Neural crest cell (in vitro differentiated cells): ENCODE measurements at regions not wholly inside any gene's neighbourhood (a gene's known extent, or its start where the extent isn't known, plus 50 kb on each side); places are given as distances from the start of the nearest gene placed in this dataset.

Experiments
- DNase-seq: peaks from one replicate; pipeline ENCODE4 v3.0.0; 2021; ENCODE audit warnings: low read depth, mixed read lengths, low spot score
- H3K27ac Mint-ChIP-seq: one replicate; pipeline ENCODE4 v1.8.0; 2021; ENCODE audit warnings: mild to moderate bottlenecking, mixed read lengths; ENCODE audit not compliant: unreplicated experiment
- H3K27me3 Mint-ChIP-seq: 2 replicates; pipeline ENCODE4 v1.8.0; 2021; ENCODE audit warnings: low read depth, mild to moderate bottlenecking, mixed read lengths
- H3K36me3 Mint-ChIP-seq: 2 replicates; pipeline ENCODE4 v1.8.0; 2021; ENCODE audit warnings: low read depth, mild to moderate bottlenecking, mixed read lengths
- H3K4me1 Mint-ChIP-seq: 2 replicates; pipeline ENCODE4 v1.8.0; 2021; ENCODE audit warnings: mixed read lengths
- H3K4me3 Mint-ChIP-seq: one replicate; pipeline ENCODE4 v1.8.0; 2021; ENCODE audit warnings: mild to moderate bottlenecking, mixed read lengths
- H3K9me3 Mint-ChIP-seq: 2 replicates; pipeline ENCODE4 v1.8.0; 2021; ENCODE audit warnings: mixed read lengths
- CTCF ChIP-seq: fragments of 200-600 bp; sonication (generic); conservative IDR thresholded peaks from 2 replicates; pipeline ENCODE4 v1.5.0; 2021; ENCODE audit warnings: antibody characterized with exemption, mild to moderate bottlenecking

- H3K4me3 Mint-ChIP-seq: no peak overlapping the region
- no peaks in the 10 kb centered on the region for H3K9me3 Mint-ChIP-seq
- H3K27me3 Mint-ChIP-seq: no peaks in the 10 kb centered on the region
- H3K4me1 Mint-ChIP-seq: peaks cover 12% of the 10 kb centered on the region
- no peak overlapping the region for H3K27ac Mint-ChIP-seq
- no peaks in the 10 kb centered on the region for H3K36me3 Mint-ChIP-seq
- TF ChIP-seq CTCF: no peak
- no peak for DNase-seq
Measured at GRCh38 chr6:119445666-119446065, 96.1 kb upstream of the MAN1A1 start.

- no peaks in the 10 kb centered on the region for H3K27me3 Mint-ChIP-seq
- no peak overlapping the region for H3K4me3 Mint-ChIP-seq
- no peaks in the 10 kb centered on the region for H3K36me3 Mint-ChIP-seq
- no peaks in the 10 kb centered on the region for H3K9me3 Mint-ChIP-seq
- DNase-seq: no peak
- no peak for TF ChIP-seq CTCF
- H3K27ac Mint-ChIP-seq: no peak overlapping the region
- H3K4me1 Mint-ChIP-seq: peaks cover 12% of the 10 kb centered on the region
Measured at GRCh38 chr6:119444642-119445557, 95.3 kb upstream of the MAN1A1 start.

GRCh38 chr6:119443993-119444641, 94.6 kb upstream of the MAN1A1 start:
- H3K27me3 Mint-ChIP-seq: no peaks in the 10 kb centered on the region
- H3K4me3 Mint-ChIP-seq: no peak overlapping the region
- DNase-seq: no peak
- no peaks in the 10 kb centered on the region for H3K9me3 Mint-ChIP-seq
- peak overlapping the region; percentile 17 for H3K27ac Mint-ChIP-seq
- peaks cover 12% of the 10 kb centered on the region for H3K4me1 Mint-ChIP-seq
- no peak for TF ChIP-seq CTCF
- no peaks in the 10 kb centered on the region for H3K36me3 Mint-ChIP-seq

GRCh38 chr6:119442776-119443184, 93.2 kb upstream of the MAN1A1 start:
- no peaks in the 10 kb centered on the region for H3K9me3 Mint-ChIP-seq
- H3K4me3 Mint-ChIP-seq: no peak overlapping the region
- H3K36me3 Mint-ChIP-seq: no peaks in the 10 kb centered on the region
- DNase-seq: no peak
- no peak for TF ChIP-seq CTCF
- no peaks in the 10 kb centered on the region for H3K27me3 Mint-ChIP-seq
- no peak overlapping the region for H3K27ac Mint-ChIP-seq
- peaks cover 12% of the 10 kb centered on the region for H3K4me1 Mint-ChIP-seq

GRCh38 chr6:119440953-119441352, 91.4 kb upstream of the MAN1A1 start:
- H3K36me3 Mint-ChIP-seq: no peaks in the 10 kb centered on the region
- TF ChIP-seq CTCF: no peak
- no peak for DNase-seq
- no peak overlapping the region for H3K27ac Mint-ChIP-seq
- no peaks in the 10 kb centered on the region for H3K27me3 Mint-ChIP-seq
- no peak overlapping the region for H3K4me3 Mint-ChIP-seq
- peaks cover 4% of the 10 kb centered on the region for H3K4me1 Mint-ChIP-seq
- no peaks in the 10 kb centered on the region for H3K9me3 Mint-ChIP-seq
